ENCODE measurements at regions not wholly inside any gene's neighbourhood (a gene's known extent, or its start where the extent isn't known, plus 50 kb on each side); places are given as distances from the start of the nearest gene placed in this dataset.

GRCh38 chr11:111194860-111195568 is 50.5 kb upstream of the POU2AF2 start:
- no peak for DNase-seq

DNA sequence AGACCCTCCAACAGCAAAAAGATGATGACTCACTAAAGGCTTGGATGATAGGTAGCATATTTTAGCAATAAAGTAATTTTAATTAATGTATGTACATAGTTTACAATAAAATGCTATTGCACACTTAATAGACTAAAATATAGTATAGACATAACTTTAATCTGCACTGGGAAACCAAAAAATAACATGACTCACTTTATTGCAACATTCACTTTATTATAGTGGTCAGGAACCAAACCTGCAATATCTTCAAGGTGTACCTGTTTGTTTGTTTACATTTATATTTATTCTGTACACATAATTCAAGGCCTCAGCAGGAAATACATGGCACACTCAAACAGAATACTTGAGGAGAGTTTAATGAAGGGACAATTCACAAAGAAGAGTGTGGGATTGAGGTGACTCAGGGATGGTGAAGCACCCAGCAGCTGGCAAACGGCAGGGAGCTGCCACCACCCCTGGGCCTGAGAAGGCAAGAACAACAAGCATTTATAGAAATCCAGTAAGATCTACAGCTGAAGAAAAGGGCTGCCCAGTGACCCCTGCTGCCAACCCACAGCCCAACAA is 51.5 kb upstream of the POU2AF2 start:
- no peak for DNase-seq

GRCh38 chr11:111189466-111189865 is 56.1 kb upstream of the POU2AF2 start:
- DNase-seq, result no peak

GRCh38 chr11:111186308-111186915 is 59.1 kb upstream of the POU2AF2 start:
- DNase-seq, result no peak

- no peak for DNase-seq
These were observed 60.3 kb upstream of the POU2AF2 start for GRCh38 chr11:111185266-111185665.

DNA sequence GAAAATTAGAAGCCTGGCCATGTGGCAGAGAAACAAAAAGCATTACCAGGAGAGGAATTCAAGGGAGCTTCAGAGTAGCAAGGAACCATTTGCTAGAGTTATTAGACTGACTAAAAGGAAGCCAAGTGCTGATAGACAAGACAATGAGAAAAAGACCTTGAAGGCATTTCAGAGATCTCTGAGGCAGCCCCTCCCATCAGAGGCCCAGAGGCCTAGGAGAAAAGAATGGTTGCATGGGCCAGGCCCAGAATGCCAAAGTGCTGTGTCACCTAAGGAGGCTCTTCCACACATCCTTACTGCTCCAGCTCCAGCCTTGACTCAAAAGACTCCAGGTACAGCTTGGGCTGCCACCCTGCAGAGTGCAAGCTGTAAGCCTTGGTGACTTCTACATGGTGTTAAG is 61.8 kb upstream of the POU2AF2 start:
- no peak for DNase-seq

GRCh38 chr11:111179184-111179910 is 66.2 kb upstream of the POU2AF2 start:
- no peak for DNase-seq

GRCh38 chr11:111177037-111177871 is 68.3 kb upstream of the POU2AF2 start:
- DNase-seq, result no peak

- DNase-seq, result no peak
These were observed 68.9 kb upstream of the POU2AF2 start for GRCh38 chr11:111176603-111177002.

DNA sequence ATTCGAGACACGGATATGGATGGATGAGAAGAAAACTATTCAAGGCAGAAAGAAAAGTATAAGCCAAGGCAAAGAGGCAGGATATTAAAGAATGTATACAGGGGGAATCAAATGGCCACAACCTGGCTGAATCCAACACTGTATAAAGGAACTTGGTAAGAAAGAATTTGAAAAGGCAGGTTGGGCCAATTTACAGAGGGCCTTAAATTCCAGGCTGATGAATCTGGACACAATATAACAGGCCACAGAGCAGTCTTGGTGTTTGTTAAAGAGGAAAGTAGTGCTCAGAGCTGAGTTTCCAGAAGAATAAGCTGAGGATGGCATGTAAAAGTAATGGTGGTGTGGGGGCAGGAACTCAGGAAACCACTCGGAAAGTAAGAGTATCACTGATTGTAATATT is 72.3 kb upstream of the POU2AF2 start:
- DNase-seq, result no peak

DNA sequence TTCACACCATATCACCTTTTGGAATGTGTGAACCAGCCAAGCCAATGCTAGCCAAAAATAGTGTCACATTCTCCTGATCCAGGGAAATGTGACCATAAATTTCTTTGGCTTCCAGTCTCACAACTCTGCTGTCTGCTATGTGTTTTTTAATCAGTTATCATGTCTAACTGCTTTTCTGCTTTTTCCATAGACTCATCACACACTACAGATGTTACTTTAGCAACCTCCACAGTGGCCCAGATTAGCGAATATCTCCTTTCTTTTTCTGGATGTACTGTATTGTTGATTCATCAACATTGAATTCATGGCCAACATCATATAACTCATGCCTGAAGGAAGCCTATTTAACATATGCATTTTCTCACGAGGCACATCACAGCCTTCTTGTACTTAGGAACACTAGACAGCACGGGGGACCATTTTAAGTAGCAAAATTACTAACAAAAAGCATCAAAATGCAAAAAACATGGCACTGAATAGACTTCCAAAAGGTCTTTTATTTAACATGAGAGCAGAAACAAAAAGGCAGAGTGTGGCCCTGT is 73.1 kb upstream of the POU2AF2 start:
- no peak for DNase-seq

GRCh38 chr11:111170761-111171379 is 74.7 kb upstream of the POU2AF2 start:
- no peak for DNase-seq

- DNase-seq, result no peak
These were observed 76.2 kb upstream of the POU2AF2 start for GRCh38 chr11:111169367-111169766.

DNA sequence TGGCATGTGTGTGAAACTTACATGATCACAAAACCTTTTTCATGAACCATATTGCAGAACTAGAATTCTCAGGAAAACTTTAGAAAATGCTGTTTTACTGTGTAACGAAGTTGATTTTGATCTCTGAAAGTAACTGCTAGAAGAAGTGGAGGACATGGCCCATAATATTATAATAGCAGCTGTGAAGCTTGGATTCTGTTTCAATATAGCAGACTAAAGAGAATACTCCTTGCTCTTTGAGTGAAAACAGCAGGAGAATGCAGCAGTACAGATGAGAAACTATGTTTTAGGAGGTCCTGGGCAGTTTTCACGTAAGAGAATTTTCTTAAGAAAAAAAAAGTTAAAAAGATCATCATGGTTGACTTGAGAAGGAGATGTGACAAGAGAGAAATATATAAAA is 76.7 kb upstream of the POU2AF2 start:
- no peak for DNase-seq

GRCh38 chr11:111167666-111168065 is 77.9 kb upstream of the POU2AF2 start:
- DNase-seq, result no peak

- DNase-seq, result no peak
These were observed 78.9 kb upstream of the POU2AF2 start for GRCh38 chr11:111166598-111166997.

DNA sequence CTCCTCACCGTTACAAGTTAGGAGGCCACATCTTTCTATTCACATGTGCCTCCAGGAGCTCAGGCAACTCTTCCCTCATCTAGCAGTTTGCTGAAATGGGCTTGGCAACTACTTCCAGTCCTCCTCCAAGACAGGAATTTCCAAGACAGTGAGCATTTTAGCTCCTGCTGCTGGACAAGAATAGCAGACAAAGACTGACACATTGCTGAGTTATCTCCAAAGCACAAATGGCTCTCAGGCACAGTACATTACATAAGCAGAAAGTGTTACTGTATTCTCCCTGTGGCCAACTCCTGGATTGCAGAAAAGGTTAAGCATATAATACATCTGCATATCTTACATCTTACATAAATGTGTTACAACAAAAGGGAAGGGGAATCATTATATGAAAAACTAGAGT is 83.2 kb upstream of the POU2AF2 start:
- no peak for DNase-seq

DNA sequence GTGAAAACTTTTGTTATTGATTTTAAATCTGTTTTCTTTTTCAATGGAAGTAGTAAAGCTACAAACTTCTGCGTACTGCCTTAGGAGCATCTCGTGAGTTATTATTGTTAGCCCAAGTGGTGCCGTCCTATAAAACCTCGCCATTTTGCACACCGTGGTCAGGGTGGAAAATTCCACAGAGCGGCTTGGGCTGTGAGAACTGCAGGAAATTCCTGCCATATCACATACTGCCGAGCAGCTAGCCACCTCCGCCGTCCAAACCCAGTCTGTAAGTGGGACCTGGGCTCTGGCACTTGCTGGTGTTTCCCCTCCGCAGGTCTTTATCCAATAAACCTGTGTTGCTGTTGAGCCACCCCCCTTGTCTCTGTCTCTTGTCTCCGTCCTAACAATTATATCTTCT is 88.0 kb upstream of the POU2AF2 start:
- no peak for DNase-seq

DNA sequence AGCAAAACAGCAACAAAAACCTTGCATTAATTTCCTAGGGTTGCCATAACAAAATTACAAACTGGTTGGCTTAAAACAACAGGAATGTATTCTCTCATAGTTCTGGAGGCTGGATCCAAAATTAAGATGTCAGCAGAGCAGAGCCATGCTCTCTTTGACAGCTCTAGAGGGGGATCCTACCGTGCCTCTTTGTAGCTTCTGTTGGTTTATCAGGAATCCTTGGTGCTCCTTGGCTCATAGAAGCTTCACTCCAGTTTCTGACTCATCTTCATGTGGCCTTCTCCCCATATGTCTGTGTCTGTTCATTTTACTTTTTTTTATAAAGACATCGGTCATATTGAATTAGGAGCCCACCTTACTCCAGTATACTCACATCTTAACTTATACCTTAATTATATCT is 90.5 kb upstream of the POU2AF2 start:
- DNase-seq, result no peak

GRCh38 chr11:111153194-111153593 is 92.3 kb upstream of the POU2AF2 start:
- DNase-seq, result no peak

- no peak for DNase-seq
These were observed 96.6 kb upstream of the POU2AF2 start for GRCh38 chr11:111148953-111149352.

GRCh38 chr11:111148121-111148520 is 97.4 kb upstream of the POU2AF2 start:
- DNase-seq, result no peak

All from NCI-H2107 (cell line).